Activated CD4-positive, CD25-positive, alpha-beta regulatory T cell treated with anti-CD3 and anti-CD28 coated beads, Interleukin-2, amount 50 U/mL, for 24 hours (primary cell): ENCODE measurements at regions not wholly inside any gene's neighbourhood (a gene's known extent, or its start where the extent isn't known, plus 50 kb on each side); places are given as distances from the start of the nearest gene placed in this dataset.
"Not testable (repeated sequence)": the region's sequence is repeated elsewhere in the genome, so short reads cannot be mapped to it uniquely, and the experiment has no call there.

Source experiments
- ATAC-seq, 2 donors: fragments of 150-1000 bp; cut with Tn5 transposase; one replicate each; pipeline ENCODE4 v1.10.0; 2021; ENCODE audit warnings: mild to moderate bottlenecking in 1 of 2, moderate library complexity in 1 of 2

DNA sequence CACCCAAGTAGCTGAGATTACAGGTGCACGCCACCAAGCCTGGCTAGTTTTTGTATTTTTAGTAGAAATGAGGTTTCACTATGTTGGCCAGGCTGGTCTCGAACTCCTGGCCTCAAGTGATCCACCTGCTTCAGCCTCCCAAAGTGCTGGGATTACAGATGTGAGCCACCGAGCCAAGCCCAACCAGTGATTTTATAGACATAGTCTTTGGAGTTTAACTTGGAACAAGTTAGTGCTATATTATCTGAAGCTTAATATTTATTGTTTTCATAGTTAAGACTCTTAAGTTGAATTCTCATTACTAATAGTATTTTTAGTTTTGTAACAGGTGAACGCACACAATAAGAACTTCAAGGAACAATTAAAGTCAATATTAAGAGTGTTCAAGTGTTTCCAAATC, 122.1 kb downstream of the SPAG6 start:
- not testable (repeated sequence) for ATAC-seq

DNA sequence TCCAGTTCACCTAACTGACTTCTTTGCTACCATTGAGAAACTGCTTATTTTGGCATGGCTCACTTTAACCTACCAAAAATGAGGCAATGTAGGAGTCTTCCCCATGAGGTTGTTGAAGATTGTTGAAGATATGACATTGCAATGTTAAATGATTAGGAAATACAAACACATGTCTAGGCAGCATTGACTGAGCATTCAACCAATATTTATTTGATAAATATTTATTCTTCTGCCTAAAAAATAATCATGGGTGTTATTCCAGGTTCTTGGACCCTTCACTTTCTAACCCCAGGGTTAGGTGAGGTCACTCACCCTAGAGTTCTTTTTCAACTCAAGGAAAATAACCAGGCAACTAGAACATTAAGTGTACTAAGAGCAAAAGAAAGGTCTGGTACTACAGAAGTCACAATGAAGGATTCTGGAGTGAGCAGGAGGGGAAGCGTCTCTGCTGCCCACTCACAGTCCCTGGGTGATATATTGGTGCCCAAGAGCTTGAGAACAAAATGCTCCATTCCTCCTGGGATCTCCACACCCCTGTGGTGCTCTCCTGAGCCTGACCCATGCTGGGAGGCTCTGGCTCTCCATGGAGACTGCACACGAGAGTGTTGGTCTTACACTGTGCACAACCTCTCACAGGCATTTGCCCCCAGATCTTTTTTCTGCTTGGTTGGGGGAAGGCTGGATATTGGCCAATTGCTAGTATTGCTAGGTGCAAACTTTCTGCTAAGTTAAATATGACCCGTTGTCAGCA, 123.4 kb downstream of the SPAG6 start:
- no peak for ATAC-seq

DNA sequence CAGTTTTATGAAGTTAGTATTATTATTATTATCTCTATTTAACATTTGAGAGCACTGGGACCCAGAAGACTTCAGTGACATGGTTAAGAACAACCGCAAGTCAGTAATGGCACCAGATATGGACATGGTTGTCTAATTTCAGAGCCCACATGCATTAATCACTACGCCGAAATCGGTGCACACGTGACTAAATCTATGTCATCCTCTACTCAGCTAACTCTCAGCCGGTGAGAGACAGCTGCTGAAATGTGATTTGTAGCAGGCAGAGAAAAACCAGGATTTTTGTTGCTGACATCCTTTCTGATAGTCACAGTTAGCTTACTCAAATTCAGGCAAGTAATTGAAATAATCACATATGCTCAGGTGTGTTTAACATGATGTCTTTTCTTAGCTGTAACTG, 127.7 kb downstream of the SPAG6 start:
- no peak for ATAC-seq

DNA sequence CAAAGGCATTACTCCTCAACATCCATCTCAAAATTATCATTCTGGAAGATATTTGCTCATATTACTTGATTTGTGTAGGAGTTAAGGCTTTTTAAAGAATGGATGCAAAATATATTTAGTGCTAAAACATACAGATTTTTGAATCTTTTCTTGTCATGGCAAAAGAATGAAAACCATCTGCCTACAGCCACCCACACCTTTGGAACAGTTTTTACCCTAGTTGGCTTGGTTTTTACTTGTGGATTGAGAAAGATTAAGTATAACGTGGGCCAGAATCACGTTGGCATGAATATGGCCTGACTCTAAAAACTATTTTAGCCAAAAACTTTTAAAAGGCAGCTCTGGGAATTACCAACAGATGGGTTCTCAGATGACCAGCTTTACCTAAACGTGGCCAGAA, 128.2 kb downstream of the SPAG6 start:
- ATAC-seq = no peak

DNA sequence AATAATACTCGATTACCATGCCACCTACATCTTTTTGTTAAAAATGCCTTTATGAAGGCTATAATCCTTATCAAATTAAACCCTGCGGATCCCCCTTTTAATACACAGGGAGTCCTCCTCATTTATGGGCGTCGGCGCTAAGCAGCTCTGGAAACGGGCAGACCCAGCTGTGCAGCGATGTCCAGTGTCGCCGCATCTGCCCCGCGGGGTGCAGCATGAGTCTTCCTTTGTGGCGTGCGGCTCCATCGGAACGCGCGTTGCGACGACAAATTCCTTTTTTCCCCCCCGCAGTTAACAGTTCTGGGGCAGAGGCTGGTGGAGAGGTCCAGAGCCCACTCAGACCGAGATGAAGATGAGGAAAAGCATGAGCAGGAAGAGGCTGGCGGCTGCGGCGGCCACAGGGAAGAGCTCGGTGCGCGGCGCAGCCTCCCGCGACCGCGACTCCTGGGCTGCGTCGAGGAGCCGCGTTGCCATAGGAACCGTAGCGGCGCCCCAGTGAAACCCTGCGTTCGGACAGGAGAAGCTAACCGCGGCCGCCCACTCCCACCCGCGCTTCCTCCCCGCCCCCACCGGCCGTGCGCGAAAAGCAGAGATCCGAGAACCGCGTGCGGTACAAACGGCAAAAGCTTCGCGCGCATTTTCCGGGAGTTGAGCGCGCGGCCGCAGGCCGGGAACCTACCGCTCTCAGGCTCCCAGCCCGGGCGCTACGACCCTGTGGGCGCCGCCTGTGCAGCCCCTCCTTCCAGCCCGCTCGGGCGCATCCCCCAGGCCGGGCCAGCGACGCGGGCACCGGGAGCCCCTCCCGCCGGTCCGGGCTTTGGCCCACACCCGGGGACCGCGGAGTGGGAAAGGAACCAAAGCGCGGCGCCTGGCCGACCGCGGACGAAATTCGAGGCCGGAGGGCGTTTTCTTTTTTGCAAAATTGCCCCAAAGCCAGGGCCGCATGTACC, 130.6 kb downstream of the SPAG6 start:
- peak in 1 of 2 donors; percentile 35 for ATAC-seq

DNA sequence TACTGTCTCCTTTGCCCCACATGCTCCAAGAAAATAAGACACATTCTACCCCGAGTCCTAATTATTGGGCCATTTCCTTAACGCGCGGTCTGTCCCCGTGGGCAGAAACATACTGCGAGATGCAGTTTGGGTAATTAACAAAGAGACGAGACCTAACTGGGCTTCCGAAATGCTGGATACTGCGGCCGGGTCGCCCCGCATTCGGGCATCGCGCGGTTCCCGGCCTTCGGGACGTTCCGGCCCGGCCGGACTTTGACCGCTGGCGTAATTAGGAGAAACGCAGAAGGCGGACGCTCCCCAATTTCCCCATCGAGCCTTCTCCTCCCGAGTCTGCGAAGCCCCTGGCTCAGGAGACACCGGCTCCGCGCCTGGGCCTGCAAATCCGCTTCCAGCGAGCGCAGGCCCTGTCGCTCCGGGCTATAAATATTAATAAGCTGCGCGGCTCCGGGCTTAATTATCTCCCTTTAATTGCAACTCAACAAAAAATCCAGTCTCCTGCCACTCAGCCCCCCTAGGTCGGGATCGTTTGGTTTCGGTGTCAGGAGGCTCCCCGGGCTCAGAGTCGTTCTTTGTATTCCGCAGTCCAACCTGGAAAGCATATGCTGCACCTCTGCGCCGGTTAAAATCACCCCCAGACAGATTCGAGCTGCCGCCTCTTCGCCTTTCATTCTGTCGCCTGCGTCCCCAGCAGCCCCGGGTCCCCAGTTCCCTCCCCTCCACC, 131.5 kb downstream of the SPAG6 start:
- no peak for ATAC-seq

DNA sequence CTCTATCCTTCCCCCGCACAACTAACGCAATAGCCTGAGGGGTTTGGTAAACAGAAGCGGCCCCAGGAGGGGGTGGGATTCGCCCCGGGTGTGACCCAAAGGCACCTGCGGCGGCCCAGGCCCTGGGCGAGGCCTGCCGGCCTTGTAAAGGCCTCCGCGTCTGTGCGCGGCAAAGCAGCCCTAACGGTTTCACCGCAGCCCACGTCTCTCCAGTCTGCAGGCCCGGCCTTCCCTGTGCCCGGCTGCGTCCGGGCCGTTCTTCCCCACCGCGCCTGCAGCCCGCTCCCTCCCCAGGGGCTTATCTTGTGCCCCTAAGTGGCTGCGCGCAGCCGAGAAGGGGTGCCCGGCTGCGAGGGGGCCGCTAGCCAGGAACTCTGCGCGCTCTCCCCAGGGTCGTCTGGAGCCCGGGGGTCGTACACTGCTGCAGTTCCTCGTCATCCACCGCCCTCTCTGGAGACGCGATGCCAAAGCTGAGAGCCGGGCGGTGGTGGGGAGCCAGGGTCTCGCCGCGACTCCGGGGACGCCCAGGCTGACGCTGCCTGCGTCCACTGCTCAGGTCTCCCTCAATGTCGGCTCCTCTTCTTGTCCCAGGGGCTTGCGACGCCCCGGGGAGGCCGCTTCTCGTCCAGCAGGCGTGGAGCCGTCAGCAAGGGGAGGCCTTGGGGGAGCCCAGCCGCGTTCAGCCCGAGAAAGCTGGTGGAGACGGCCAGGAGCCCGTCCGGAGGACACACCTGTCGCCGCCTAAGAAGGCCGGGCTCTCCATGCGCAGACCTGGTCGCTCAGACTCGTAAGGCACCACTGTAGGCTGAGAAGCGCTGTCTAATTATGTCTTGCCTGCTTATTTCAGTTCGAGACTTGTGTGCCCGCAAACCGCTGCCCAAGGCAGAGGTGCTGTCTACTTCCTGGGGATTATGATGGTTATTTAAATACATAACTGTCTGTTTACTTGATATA, 132.3 kb downstream of the SPAG6 start:
- ATAC-seq = no peak

DNA sequence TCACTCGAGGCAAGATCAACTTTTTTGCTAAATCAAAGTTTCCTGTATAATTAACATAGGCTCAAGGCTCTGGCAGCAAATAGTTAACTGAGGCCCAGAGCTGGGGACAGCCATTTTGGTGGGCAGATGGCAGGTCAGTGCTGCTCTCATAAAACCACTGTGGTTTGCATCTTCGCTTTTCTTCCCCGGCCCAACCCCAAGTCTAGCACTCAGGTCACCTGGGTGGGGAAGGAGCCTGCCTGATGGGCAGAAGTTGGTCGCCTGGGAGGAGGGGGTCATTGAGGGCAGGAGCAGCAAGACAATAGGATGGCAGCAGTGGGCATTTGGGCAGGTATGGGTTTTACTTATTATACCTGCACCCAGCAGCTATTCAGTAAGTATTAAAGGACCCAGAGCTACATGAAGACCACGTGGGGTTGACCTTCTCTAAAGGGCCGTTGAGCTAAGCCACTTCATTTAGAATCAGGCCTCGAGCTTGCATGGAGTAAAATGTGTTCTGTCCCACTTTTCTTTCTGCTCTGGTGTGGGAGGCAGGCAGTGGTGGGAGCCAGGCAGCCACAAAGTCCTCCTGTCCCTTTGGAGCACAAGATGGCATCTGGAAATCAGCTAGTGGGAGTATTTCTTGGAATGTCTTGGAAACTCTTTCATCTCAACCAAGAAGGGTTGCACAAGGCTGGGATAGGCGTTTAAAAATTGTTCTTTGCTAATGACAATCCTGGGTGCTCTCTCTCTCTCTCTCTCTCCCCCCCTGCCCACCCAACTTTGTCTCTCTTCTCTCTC, 133.4 kb downstream of the SPAG6 start:
- no peak for ATAC-seq

DNA sequence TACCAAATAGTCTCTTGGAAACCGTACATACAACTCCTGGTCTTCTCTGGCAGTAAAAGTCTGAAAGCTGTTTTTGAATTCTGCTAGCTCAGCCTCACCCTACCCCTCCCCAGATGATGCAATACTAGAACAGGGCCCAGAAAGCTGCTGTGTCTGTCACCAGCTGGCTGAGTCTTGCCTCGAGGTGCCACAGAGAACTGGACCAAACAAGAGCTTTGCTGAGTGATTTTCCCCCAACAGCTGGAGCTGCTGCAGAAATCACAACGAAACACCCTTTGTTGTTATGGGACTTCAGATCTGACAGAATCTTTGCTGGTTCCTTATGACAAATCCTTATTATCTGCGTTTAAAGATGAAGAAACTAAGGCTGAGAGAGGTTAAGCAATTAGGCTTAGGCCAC, 134.1 kb downstream of the SPAG6 start:
- ATAC-seq = no peak

DNA sequence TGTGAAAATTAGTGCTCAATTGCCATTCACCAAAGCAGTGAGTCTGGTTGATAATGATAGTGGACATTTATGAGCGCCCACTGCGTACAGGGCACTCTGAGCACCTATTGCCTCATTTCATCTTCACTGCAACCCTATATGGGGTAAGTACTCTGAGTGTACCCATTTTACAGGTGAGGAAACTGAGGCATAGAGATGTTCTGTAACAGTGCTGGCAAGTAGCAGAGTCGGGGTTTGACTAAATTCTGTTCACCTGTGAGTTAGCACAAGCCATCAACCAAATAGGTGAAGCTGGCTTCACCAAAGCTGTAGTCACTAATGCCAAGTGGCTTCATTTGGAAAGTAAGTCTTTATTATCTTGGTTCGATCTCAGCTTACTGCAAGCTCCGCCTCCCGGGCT, 135.8 kb downstream of the SPAG6 start:
- no peak for ATAC-seq

DNA sequence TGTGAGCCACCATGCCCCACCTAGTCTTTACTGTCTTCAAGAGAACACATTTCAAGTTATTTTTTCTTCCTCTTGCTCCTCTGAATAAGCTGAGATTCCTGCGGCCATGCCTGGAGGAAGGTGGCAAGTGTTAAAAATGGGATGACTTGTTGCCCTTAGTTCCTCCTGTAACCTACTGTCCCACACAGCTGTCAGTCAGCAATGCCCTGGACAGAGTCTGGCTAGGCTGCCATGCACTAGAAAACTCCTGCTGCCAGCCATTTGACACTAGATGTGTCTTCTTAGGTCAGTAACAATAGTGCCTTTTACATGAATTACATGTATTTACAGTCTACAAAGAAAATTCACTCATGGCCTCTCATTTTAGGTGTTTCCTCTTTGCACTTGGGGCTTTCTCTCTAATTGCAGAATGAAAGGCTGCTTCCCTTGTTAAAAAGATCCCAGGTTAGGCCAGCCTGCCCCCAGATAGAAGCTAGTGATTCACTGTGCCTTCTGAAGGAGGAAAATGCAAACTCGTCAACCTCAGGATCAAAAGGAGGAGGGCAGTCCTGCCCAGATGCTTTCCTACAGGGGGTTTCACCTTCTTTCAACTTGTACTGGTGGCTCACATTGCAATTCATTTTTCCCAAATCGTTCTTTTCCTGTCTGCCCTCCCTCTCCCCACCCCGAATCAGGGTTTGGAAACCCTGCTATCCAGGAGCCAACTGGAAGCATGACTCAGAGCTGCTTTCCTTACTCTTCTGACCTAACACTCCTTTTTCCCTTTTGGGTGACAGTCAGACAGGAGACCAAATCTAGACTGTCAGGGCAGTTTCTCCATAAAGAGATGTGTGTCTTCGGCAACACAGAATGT, 136.6 kb downstream of the SPAG6 start:
- ATAC-seq = no peak

DNA sequence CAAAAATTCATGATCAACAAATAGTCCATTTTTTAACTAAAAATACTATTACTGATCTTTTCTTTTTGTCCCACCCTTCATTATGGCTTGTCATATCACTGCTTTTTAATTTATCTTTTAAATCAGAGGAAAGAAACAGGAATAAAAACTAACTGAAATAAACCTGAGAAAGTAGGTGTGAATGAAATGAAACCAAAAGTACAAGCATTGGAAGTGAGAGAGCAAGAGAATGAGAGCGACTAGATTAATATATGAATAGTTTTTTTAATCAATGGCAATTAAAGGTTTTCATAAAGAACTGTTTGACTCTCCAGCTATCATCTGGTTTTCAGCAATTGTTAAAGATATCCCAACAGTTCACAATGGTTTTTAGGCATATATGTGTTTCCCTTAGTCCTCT, 137.8 kb downstream of the SPAG6 start:
- ATAC-seq = no peak
